Tibial artery (tissue), 4 donors: ENCODE measurements at regions not wholly inside any gene's neighbourhood (a gene's known extent, or its start where the extent isn't known, plus 50 kb on each side); places are given as distances from the start of the nearest gene placed in this dataset.

Source experiments
- DNase-seq, 2 donors: peaks; one replicate each; pipeline ENCODE4 v3.0.0-alpha.2; 2019
- H3K27ac ChIP-seq, 2 donors: fragments of 200-600 bp; sonication (generic) in 1 of 2; 1 replicate in 1 of 2; 2 replicates in 1 of 2; pipeline ENCODE4 v1.5.1; 2018 to 2019; ENCODE audit warnings: mild to moderate bottlenecking in 1 of 2
- H3K27me3 ChIP-seq, 2 donors: fragments of 200-600 bp; sonication (generic) in 1 of 2; one replicate each; pipeline versions ENCODE4 v1.5.1 to v1.6.0; 2016 to 2019
- H3K36me3 ChIP-seq, 3 donors: fragments of 200-600 bp; sonication (generic) in 2 of 3; one replicate each; pipeline ENCODE4 v1.5.1; 2016 to 2019; ENCODE audit warnings: mild to moderate bottlenecking in 2 of 3
- H3K4me1 ChIP-seq, 4 donors: fragments of 200-600 bp; sonication (generic) in 2 of 4; 1 replicate in 3 of 4; 2 replicates in 1 of 4; pipeline ENCODE4 v1.5.1; 2016 to 2019
- H3K4me3 ChIP-seq, 2 donors: fragments of 200-600 bp; sonication (generic) in 1 of 2; 1 replicate in 1 of 2; 2 replicates in 1 of 2; pipeline ENCODE4 v1.5.1; 2018 to 2019; ENCODE audit warnings: mild to moderate bottlenecking in 2 of 2
- H3K9me3 ChIP-seq, 3 donors: fragments of 200-600 bp; sonication (generic) in 1 of 3; one replicate each; pipeline ENCODE4 v1.5.1; 2016 to 2019
- intact Hi-C: fragments of 100-400 bp; cut with DNase I; formaldehyde crosslinking; loops from one replicate; pipeline ENCODE4 v1.15.0; 2023; ENCODE audit warnings: low total_unique reads
- TF ChIP-seq, protein P1 (sequence below), 2 experiments: fragments of 200-600 bp in 1 of 2; fragments of 450-650 bp in 1 of 2; IDR thresholded peaks; one replicate each; pipeline ENCODE4 v1.5.1; 2017 to 2019; ENCODE audit warnings: antibody characterized with exemption in 2 of 2, mild to moderate bottlenecking in 1 of 2, moderate library complexity in 1 of 2

DNA sequence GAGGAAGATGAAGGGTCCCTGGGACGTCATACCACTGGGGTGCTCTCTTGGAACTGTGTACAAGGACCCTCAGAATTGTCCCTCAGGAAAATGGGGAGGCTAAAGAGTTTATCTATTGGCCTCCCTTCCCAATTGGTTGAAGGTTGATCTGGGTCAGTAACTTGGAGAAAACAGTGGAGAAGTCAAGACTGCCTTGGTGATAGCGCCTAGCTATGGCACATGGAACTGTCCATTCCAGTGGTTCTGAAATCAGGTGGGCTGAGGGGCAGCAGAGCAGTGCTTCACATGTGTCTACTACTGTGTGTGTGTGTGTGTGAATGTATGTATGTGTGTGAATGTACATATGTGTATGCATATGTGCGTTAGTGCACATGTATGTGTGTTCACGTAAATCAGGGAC is 316.1 kb downstream of the AACS start:
- DNase-seq = no peak
- intact Hi-C loops = no loop called here
- peaks cover 0 to 5% (median 0%) of the 10 kb centered on the region in 3 donors for H3K9me3 ChIP-seq
- no peak overlapping the region for H3K4me3 ChIP-seq
- H3K27me3 ChIP-seq = peaks cover 0 to 6% of the 10 kb centered on the region in 2 donors
- TF ChIP-seq, protein P1, sequence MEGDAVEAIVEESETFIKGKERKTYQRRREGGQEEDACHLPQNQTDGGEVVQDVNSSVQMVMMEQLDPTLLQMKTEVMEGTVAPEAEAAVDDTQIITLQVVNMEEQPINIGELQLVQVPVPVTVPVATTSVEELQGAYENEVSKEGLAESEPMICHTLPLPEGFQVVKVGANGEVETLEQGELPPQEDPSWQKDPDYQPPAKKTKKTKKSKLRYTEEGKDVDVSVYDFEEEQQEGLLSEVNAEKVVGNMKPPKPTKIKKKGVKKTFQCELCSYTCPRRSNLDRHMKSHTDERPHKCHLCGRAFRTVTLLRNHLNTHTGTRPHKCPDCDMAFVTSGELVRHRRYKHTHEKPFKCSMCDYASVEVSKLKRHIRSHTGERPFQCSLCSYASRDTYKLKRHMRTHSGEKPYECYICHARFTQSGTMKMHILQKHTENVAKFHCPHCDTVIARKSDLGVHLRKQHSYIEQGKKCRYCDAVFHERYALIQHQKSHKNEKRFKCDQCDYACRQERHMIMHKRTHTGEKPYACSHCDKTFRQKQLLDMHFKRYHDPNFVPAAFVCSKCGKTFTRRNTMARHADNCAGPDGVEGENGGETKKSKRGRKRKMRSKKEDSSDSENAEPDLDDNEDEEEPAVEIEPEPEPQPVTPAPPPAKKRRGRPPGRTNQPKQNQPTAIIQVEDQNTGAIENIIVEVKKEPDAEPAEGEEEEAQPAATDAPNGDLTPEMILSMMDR (IDR thresholded peaks at IDR 0.05) = no peak
- no peaks in the 10 kb centered on the region for H3K4me1 ChIP-seq
- H3K27ac ChIP-seq = no peak overlapping the region
- no peaks in the 10 kb centered on the region for H3K36me3 ChIP-seq

DNA sequence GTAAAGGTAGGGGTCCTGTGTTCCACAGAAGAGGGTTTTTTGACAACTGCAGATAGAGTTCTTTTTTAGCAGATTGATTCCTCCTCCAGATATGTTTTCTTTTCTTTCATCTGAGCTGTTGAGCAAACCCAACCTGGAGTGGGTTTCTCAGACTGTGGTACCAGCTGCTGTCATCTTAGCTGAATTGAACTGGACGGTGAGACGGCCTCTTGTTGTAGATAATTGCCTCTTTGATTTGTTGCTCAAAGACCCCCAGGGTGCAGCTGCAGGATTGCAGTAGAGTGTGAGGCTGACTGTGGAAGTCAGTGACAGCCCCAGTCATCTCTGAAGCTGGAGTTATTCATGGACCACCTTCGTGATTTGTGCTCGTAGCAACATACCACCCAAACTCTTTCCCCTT is 317.7 kb downstream of the AACS start:
- H3K27ac ChIP-seq = no peak overlapping the region
- H3K4me3 ChIP-seq = no peak overlapping the region
- H3K36me3 ChIP-seq = no peaks in the 10 kb centered on the region
- no peaks in the 10 kb centered on the region for H3K27me3 ChIP-seq
- H3K4me1 ChIP-seq = no peaks in the 10 kb centered on the region
- TF ChIP-seq, protein P1 (IDR thresholded peaks at IDR 0.05) = no peak
- intact Hi-C loops = no loop called here
- DNase-seq = no peak
- peaks cover 0 to 5% (median 0%) of the 10 kb centered on the region in 3 donors for H3K9me3 ChIP-seq

DNA sequence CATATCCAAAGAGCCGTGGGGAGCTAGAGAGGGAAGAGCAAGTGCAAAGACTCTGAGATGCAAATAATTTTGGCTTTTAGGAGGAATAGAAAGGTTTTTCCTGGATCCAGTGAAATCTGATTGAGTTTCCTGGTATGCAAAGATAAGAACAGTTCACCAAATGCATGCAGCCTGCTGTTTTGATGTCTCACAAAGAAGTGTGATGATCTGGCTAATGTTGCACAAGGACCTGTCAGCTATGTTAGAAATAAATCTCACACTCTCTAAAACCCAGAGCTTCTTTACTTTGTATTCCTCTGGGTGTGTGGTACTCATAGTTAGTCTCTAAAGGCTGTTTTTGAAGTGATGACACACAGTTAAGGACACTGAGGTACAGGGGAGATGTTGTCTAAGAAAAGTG is 321.4 kb downstream of the AACS start:
- no peaks in the 10 kb centered on the region for H3K27me3 ChIP-seq
- intact Hi-C loops = no loop called here
- DNase-seq = no peak
- TF ChIP-seq, protein P1 (IDR thresholded peaks at IDR 0.05) = no peak
- H3K27ac ChIP-seq = no peak overlapping the region
- H3K4me1 ChIP-seq = no peaks in the 10 kb centered on the region
- H3K4me3 ChIP-seq = no peak overlapping the region
- H3K9me3 ChIP-seq = no peaks in the 10 kb centered on the region
- H3K36me3 ChIP-seq = no peaks in the 10 kb centered on the region

DNA sequence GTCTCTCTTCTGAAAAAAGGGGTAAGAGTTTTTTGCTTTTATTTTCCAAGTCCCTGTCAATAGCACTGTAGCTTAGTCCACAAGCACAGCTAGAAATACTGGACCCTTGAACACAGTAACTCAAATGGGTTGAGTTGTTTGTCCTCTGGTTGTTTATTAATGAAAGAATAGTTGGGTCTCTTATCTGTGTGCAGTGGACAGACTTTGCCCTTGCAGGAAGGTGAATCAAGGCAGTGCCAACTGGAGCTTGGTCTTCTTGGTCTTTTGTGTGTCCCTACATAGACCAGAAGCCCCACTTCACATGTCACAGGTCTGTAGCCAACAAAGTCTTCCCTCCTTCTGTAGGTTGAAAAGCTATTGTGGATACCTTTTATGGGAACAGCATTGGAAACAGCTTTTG is 322.0 kb downstream of the AACS start:
- no peaks in the 10 kb centered on the region for H3K36me3 ChIP-seq
- no peak overlapping the region for H3K4me3 ChIP-seq
- no peaks in the 10 kb centered on the region for H3K9me3 ChIP-seq
- intact Hi-C loops = no loop called here
- TF ChIP-seq, protein P1 (IDR thresholded peaks at IDR 0.05) = no peak
- no peaks in the 10 kb centered on the region for H3K4me1 ChIP-seq
- no peak overlapping the region for H3K27ac ChIP-seq
- DNase-seq = no peak
- no peaks in the 10 kb centered on the region for H3K27me3 ChIP-seq

DNA sequence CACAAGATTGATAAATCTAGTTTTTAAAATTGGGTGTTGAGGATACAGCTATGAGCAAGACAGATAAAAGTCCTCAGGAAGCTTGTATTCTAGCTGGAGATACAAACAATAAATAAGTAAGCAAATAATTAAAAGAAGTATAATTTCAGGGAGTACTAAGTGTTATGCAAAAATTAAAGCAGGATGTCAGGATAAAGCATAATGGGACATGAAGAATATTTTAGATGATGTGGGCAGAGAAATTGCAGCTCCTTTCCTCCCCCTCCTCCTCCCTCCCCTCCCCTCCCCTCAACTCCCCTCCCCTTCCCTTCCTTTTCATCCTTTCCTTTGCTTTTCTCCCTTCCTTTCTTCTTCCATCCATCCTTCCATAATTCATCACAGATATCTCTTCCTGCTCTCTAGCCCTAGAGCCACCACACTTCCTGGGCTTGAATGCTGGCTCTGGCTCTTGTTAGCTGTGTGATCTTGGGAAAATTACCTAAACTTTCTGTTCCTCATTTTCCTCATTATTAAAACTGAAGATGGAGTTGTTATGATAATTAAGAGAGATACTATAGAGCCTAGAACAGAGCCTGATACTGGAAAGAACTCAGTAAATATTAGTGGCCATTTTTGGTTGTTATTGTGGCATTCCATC is 323.9 kb downstream of the AACS start:
- no peaks in the 10 kb centered on the region for H3K9me3 ChIP-seq
- no peak for DNase-seq
- intact Hi-C loops = no loop called here

More for the DNA sequence above, 323.9 kb downstream of the AACS start:
- Histone ChIP-seq H3K4me3 (no peak overlapping the region), H3K27ac (no peak overlapping the region), H3K27me3 (no peaks in the 10 kb centered on the region), H3K36me3 (no peaks in the 10 kb centered on the region), H3K4me1 (no peaks in the 10 kb centered on the region)
- TF ChIP-seq, protein P1 (IDR thresholded peaks at IDR 0.05) = no peak
